Limb (tissue), 2 donors: ENCODE measurements at regions not wholly inside any gene's neighbourhood (a gene's known extent, or its start where the extent isn't known, plus 50 kb on each side); places are given as distances from the start of the nearest gene placed in this dataset.

ENCODE experiments used
- DNase-seq, 2 donors: peaks; one replicate each; pipeline ENCODE4 v3.0.0-alpha.2; 2016; ENCODE audit errors: extremely low spot score in 2 of 2

DNA sequence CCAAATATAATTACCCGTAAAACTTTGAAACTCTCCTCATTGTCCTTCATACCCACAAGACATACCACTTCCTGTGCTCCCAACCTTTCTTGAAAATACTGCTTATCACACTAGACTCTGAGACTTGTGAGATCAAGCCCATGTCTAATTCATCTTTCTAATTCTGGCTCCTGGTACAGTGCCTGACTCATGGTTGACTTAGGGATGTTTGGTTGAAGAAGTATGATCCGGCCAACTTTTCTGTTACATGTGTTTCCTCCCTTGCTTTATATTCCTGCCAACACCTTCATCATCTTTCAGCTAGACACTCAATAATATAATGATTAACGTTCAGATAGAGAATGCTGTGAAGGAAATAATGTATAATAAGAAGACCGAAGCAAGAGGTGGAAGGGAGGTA is 58.2 kb downstream of the MEX3B start:
- no peak for DNase-seq

DNA sequence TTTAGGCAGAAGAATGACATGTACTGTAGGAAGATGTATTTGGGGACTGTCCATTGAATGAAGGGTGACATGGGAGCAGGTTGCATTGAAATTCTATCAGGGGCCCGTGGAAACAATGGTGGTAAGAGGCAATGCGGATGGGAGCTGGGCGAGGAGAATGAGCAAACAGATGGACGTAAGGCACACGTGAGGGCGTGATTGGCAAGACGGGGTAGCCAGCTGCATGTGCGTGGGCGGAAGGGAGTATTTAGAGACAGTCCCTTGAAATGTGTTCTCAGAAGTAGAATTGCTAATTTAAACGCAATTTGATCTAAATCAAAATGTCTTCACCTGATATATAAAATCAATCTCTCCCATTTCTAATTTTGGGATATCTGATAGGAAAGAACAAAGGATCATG is 62.3 kb downstream of the MEX3B start:
- no peak for DNase-seq

DNA sequence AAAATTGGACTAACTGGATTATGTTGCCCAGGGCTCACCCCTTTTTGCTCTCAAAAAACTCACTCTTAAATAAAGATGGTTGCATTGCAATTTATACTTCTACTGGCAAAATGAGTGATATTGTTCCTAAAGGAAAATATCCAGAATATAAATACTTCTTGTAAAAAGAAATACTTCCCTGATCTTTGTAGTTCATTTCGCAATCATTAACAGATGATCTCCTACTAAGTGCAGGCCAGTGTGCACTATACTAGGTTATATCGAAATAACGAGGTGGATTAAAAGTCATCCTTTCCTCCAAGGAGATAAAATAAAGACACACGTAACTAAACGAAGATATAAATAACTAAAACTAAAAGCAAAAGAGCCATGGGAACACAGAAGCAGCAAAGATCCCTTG is 63.0 kb downstream of the MEX3B start:
- no peak for DNase-seq

DNA sequence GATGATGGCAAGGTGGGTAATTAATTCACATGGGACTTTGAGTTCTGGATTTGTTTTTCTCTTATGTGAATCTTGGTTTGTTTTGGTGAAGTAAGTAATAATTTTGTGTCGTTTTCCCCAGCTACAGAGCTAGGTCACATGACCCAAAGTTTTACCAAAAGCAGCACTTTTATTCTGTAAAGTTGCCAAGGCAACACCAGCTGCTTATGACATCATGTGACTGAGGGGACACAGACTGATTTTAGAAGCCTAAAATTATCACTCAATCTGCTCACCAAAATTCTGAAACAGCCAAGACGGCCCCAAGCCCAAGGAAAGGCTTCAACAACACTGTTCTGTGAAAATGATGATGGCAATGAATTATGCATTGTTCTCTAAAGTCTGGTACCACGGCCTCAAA is 63.9 kb downstream of the MEX3B start:
- peak in 1 of 2 donors; percentile 37 for DNase-seq

DNA sequence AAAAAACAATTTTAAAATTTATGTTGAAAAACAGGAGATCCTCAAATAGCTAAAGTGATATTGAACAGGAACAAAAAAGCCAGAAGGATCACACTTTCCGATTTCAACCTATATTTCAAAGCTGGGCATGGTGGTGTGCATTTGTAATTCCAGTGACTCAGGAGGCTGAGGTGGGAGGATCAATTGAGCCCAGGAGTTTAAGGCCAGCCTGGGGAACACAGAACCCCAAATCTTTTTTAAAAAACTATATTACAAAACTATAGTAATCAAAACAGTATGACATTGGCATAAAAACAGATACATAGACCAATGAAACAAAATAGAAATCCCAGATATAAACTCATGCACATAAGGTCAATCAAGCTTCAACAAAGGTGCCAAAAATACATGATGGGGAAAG is 68.4 kb downstream of the MEX3B start:
- DNase-seq = no peak

DNA sequence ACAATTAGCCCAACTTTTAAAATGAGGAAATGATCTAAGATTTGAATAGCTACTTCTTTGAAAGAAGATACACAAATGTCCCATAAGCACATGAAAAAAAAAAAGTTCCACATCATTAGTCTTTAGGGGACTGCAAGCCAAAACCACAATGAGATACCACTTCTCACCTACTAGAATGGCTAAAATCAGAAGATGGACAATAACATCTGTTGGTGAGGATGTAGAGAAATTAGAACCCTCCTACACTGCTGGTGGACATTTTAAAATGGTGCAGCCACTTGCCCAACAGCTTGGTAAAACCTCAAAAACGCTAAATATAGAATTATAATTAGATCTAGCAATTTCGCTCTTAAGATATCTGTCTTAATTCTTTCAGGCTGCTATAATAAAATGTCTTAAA is 77.1 kb downstream of the MEX3B start:
- no peak for DNase-seq

DNA sequence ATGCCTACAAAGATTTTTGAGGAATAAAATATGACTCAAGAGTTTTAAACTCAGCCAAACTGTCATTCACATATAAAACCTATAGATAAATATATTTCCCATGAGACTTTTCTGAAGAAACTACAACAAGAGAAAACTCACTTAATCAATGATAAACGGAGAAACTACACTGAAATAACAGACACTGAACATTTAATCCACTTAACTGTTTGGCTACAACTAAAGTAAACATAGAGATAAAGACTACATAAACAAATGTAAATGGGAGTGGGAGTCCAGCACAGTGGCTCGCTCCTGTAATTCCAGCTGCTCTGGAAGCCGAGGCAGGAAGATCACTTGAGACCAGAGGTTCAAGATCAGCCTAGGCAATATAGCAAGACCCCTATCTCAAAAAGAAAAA is 79.2 kb downstream of the MEX3B start:
- DNase-seq = no peak

DNA sequence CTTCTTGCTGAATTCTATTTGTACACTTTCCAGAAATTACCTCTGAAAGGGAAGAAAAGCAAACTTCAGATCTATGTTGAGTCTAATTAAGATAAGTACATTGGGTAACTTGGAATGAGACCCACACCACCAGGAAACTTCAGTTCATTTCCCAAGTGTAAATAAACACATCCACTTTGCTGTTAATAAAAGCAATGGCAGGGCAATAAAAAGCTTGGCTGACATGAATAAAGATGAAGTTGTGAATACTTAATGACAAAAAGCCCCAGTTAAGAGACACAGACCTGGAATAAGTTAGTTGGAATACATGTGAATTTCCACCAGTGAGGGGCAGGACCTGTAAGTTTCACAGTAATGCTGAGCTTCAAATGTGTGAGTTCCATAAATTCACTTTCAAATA is 83.3 kb downstream of the MEX3B start:
- no peak for DNase-seq

DNA sequence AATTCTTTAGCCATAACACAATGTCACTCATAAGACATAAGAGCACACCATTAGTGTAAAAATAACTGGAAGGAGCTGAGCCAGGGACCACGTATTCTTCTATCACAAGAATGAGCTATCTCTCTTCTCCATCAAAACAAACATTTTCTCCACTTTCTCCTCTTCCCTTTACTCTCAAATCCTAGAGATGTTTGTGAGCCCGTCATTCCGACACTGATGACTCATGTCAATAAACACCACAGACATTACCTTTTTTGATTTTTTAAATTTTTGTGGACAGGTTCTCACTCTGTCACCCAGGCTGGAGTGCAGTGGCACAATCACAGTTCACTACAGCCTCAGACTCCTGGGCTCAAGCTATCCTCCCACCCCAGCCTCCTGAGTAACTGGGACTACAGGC is 86.6 kb downstream of the MEX3B start:
- DNase-seq = no peak

DNA sequence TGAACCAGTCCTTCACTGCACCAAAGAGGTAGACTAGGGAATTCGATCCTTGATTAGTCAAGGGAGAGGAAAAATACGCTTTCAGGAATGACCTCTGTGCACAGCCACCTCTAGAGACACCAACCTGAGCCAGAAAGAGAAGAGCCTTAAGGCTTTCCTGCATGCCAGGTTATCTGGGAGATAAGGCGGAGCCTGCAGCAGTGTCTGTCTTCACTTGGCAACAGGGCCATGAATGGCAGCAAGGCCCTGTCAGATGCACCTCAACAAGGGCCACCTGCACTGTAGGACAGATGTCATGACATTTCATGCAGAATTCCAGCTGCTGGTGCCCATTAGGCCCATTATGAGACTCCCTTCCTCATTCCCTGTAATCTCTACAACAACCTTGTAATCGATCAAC is 88.1 kb downstream of the MEX3B start:
- no peak for DNase-seq

DNA sequence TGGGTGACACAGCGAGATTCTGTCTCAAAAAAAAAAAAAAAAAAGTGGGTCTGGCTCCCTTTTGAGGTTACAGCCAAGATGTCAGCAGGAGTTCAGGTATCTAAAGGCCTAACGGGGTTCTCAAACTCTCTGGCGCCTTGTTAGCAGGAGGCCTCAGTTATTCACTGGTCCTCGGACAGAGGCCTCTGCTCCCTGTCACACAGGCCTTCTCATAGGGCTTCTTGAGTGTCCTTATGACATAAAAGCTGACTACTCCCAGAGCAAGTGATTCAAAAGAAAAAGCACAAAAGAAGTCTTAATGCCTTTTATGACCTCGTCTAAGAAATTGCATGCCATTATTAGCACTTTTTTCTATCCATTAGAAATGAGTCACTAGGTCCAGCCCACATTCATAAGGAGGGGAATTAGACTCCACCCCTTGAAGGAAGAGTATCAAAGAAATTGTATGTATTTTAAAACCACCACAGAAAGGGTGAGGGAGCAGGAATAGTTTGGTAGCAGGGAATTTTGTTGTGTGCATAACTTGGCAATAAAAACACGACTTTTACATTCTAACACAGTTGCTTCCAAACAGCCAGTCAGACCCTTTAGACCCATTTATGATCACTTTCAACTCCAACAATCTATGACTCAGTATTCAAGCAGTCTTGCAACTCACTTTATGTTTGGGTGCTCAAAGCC is 90.3 kb downstream of the MEX3B start:
- DNase-seq = no peak

DNA sequence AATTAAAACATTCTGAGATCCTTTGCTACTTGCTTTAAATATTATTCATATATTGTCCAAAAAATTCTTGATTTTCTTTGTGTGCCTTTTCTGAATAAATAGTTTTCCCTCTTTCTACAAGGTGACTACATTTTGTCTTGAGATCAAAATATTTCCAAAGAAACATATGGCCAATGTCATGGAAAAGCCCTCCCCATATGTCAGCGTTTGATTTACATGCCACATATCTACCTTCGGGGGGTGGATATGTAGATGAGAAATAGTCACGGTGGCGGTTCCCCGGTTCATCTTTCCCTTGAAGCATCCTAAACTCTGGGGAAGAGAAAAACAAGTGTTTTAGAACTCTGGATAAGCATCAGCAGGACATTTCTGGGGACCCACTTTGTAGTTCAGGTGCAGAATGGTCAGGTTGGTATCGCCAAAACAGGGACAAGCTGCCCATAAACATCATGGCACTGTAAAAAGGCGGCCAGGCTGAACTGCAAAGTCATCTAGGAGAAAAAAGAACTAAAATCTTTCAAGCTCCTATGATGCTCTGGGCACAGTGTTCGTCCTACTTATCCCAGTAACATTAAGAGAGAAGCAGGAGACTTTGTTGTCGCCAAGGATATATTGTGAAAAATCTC is 91.5 kb downstream of the MEX3B start:
- DNase-seq = no peak

DNA sequence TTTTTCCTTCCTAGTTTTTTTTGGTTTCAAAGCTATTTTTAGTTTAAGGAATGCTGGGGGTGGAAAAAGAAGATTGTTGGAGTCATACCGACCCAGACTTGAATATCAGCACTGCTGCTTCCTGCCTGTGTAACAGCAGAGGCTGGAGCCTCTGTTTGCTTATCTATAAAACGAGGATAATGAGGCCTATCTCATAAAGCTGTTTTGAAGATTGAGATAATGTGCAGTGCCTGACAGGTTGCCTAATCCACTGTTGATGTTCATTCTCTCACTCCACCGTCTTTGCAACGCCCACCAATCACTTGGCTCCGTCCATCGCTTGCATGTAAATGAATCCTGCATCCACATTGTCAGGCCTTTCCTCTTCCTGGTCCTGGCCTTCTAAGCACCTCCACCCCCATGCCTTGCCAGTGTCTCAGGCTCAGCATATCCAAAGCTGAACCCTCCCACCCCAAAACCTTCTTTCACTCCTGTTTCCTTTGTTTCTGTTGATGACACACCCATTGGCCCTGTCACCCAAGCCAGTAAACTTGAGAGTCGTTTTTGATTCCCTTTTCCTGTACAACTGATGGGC is 94.9 kb downstream of the MEX3B start:
- no peak for DNase-seq

DNA sequence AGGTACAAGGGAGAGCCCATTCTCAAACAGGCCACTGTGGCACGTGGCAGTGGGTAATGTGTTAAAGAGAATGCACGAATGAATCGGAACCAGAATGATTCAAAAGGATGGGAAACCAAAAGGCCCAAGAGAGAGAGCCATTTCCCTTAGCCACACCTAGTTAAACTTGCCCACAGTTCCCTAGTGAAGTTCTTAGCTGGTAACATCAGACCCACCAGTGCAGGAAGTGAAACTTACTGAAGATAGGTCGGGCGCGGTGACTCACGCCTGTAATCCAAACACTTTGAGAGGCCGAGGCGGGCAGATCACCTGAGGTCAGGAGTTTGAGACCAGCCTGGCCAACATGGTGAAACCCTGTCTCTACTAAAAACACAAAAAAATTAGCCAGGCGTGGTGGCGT is 97.1 kb downstream of the MEX3B start:
- DNase-seq = no peak

DNA sequence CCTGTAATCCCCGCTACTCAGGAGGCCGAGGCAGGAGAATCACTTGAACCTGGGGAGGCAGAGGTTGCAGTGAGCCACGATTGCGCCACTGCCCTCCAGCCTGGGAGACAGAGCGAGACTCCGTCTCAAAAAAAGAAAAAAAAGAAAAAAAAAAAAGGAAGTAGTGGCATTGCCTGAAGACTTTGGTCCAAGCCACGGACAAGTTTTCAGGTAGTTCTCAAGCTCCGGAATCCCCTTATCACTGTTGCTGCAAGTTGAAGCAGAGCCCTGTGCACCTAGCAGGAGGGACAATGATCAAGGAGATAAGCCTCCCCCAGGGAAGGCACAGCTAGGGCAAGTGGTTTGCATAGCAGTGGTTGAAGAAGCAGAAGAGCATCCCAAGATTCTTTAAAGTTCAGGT is 97.6 kb downstream of the MEX3B start:
- no peak for DNase-seq

DNA sequence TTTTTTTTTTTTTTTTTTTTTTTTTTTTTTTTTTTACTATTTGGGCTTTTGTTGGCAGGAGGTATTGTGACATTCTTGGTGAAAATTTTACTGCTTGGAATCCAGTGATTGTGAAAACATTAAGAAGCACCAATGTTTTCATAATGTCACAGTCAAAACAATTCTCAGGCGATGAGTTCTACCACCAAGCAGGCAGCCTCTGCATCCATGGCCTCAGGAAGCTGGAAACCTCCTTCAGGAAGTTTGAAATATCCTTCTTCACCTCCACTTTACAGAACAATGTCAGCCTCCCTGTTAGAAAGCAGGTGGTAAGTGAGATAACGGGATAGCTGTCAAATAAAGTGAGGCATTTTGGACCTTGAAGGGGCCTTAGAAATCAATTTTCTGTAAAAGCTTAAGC is 98.3 kb downstream of the MEX3B start:
- no peak for DNase-seq

DNA sequence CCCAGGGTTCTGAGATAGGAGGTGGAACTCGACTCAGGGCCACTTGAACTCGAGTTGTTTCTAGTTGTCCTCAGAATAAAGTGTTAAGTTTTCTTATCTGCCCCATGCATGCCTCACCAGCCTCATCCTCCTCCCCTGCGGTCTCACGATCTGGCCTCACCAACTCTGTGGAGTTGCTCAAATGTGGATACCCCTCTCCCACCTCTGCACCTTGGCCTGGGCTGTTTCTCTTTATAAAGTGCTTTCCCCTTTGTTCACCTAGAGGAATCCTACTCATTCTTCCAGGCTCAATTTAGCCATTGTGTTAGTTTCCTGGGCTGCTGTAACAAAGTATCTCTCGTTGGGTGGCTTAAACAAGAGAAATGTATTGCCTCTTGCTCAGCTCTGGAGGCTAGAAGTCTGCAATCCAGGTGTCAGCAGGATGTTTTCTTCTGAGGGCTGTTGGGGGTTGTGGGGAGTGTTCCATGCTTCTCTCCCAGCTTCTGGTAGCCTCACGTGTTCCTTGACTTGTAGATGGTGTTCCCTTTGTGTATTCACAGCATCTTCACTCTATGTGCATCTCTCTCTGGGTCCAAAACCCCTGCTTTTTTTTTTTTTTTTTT is 100.7 kb downstream of the MEX3B start:
- DNase-seq = no peak

DNA sequence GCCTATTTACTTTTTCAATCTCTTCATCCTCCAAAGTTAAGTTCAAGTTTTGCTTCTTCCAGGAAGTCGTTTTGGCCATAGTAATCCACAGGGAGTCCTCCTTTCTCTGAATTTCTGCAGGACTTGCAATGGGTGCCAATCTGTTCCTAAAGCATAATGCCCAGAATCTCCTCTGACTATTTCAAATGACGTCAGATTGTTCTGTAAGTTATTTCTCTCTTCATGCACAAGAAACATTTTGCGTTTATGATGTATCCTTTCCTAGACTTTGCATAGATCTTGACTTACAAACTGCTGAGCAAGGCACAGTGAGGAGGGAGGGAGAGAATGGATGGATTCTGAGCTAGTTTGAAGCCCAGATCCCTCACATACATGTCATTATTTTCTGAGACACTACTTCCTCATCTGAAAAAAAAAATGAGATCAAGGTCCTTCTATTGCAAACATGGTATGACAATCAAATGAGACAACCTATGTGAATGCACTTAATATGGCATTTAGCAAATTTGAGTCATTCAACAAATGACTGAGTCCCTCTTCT is 103.1 kb downstream of the MEX3B start:
- no peak for DNase-seq

DNA sequence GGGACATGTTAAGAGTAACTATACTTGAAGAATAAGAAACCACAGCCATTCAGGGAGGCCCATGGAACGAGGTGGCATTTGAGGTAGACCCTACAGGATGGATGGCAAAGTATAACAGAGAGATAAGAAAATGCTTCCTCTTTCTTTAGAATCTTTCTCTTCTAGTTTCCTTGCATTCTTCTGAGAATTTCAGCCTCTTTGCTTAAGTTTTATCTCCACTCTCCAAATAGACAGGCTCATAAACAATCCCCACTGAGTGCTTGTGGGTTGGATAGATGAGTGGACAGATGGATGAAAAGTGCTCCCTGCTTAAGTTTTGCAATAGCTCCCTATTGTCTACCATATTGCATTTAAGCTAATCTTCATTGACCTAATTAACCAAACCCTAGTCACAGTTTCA is 103.7 kb downstream of the MEX3B start:
- no peak for DNase-seq

DNA sequence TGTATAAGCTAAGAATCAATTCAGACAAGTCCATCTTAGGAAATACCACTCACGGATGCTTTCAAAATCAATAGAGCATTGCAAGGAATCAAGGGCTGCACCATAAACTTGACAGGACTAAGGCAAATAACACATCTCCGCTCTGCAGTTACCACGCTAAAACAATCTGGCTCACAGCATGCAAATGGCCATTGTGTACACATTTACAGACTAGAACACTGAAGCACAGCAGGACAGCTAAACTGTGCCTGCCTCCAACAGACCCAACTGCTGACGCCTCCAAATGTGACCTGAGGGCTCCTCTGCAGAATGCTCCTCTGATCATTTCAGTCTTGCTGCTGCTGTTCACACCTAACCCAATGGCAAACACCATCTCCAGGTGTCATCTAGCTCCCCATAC is 104.3 kb downstream of the MEX3B start:
- DNase-seq = no peak

DNA sequence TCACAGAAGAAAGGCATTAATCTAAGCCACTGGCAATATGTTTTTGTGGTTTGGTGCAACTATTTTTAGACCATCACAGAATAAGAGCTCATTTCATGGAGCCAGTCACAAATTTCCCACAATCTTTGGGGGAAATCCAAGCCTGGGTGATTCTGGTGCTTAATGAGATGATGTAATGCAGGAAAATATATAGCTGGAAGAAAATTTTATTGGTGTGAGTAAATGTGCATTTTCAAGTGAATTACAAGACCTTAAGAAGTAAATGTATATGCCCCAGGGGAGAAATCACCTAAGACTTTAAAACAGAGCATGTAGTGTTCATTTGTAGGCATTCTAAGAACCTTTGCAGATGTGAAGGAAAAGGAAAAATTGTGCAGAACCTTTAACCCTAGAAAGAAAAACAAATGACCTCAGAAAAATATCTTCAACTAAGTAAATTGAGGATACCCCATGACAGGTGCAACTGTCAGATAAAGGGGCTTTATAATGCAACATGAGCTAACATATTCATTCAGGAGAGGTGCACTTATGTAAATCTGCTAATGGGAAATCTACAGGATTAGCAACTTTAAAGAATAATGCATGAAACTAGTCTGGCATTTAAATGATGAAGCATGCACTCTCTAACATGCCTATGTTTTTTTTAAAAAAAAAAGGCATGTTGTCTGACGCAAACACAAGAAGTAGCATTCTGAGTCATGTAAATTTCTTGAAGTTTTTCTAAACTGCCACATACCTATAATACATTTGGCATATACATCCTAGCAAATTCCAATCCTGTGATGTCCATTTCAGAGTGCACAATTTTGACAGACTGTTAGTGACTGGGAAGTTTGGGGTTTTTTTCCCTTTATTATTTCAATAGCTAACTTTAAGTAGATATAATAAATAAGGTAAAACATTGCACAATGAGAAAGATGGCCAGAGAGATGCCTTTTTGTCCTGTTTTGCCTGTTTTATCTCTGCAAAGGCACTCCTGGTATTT is 105.1 kb downstream of the MEX3B start:
- peak; percentile 32 to 43 for DNase-seq
